GM12878 (cell line): ENCODE measurements at regions not wholly inside any gene's neighbourhood (a gene's known extent, or its start where the extent isn't known, plus 50 kb on each side); places are given as distances from the start of the nearest gene placed in this dataset.
"Not testable (repeated sequence)": the region's sequence is repeated elsewhere in the genome, so short reads cannot be mapped to it uniquely, and the experiment has no call there.

ENCODE experiments used
- ATAC-seq: fragments of 200-7000 bp; cut with Tn5 transposase; 3 replicates; pipeline ENCODE4 v1.9.1; 2020; ENCODE audit warnings: mild to moderate bottlenecking, moderate library complexity
- BruUV-seq: library from RNA; stranded (reverse); fragments of 400-500 nt; replicated peaks from 2 replicates; lab custom pipeline; 2021; lab: Mats Ljungman, UMichigan
- CTCF ChIA-PET: fragments of 300-600 bp; sonication (Branson Sonifier 250); formaldehyde crosslinking; extraction: SDS; loops from one replicate; lab custom pipeline; 2021; ENCODE audit warnings: inconsistent platforms; lab: Yijun Ruan, JAX
- POLR2A ChIA-PET: fragments of 350-600 bp; formaldehyde crosslinking; extraction: SDS; loops from one replicate; lab custom pipeline; 2021; ENCODE audit warnings: inconsistent platforms; lab: Charles Lee
- RAD21 ChIA-PET: fragments of 300-600 bp; sonication (Branson Sonifier 250); formaldehyde crosslinking; loops from one replicate; lab custom pipeline; 2023; ENCODE audit warnings: antibody characterized with exemption; ENCODE audit not compliant: unreplicated experiment; lab: Charles Lee
- SMC1A ChIA-PET: fragments of 300-600 bp; sonication (Branson Sonifier 250); formaldehyde crosslinking; loops from one replicate; lab custom pipeline; 2023; ENCODE audit not compliant: unreplicated experiment, uncharacterized antibody; lab: Charles Lee
- DNase-seq: peaks from one replicate; pipeline ENCODE4 v3.0.0-alpha.2; 2011; ENCODE audit warnings: low read depth, low spot score
- FAIRE-seq: peaks from 3 replicates; lab custom pipeline; 2011; peaks lifted over from hg19 to GRCh38; lab: Jason Lieb, UNC
- H2AFZ ChIP-seq: 2 replicates; pipeline ENCODE4 v1.6.0; 2011; ENCODE audit warnings: low read depth, low read length, control low read depth; ENCODE audit not compliant: control insufficient read depth
- H3K27ac ChIP-seq: 2 replicates; pipeline ENCODE4 v1.5.1; 2011; ENCODE audit warnings: control low read depth; ENCODE audit not compliant: control insufficient read depth, insufficient read depth
- H3K27me3 ChIP-seq, 2 experiments: replicated peaks in 1 of 2; 2 replicates each; pipeline versions ENCODE4 v1.6.0 to v1.6.1; 2011; ENCODE audit warnings: low read length in 1 of 2; ENCODE audit not compliant: control insufficient read depth in 2 of 2, insufficient read depth in 2 of 2
- H3K36me3 ChIP-seq, 2 experiments: 2 replicates each; pipeline ENCODE4 v1.5.1; 2011; ENCODE audit warnings: low read length in 1 of 2; ENCODE audit not compliant: control insufficient read depth in 2 of 2, insufficient read depth in 2 of 2
- H3K4me1 ChIP-seq: 2 replicates; pipeline ENCODE4 v1.6.1; 2011; ENCODE audit warnings: mild to moderate bottlenecking, low read length, moderate library complexity, mixed read lengths; ENCODE audit not compliant: control insufficient read depth, insufficient read depth
- H3K4me2 ChIP-seq: 2 replicates; pipeline ENCODE4 v1.6.0; 2011; ENCODE audit warnings: control low read depth; ENCODE audit not compliant: control insufficient read depth, insufficient read depth
- H3K4me3 ChIP-seq: fragments of 200-600 bp; sonication (generic); 2 replicates; pipeline ENCODE4 v1.5.1; 2016
- H3K79me2 ChIP-seq: 2 replicates; pipeline ENCODE4 v1.6.0; 2011; ENCODE audit warnings: low read length; ENCODE audit not compliant: control insufficient read depth, insufficient read depth
- H3K9ac ChIP-seq: 2 replicates; pipeline ENCODE4 v1.8.0; 2011; ENCODE audit warnings: low read length, control low read depth, mixed read lengths; ENCODE audit not compliant: control insufficient read depth, insufficient read depth
- H3K9me3 ChIP-seq: replicated peaks from 3 replicates; pipeline ENCODE4 v1.5.1; 2011; ENCODE audit warnings: mild to moderate bottlenecking, low read length; ENCODE audit not compliant: control insufficient read depth, insufficient read depth
- H4K20me1 ChIP-seq: 2 replicates; pipeline ENCODE4 v1.6.0; 2011; ENCODE audit not compliant: control insufficient read depth, insufficient read depth
- BCL11A ChIP-seq: IDR thresholded peaks from 2 replicates; pipeline ENCODE4 v1.6.1; 2011; ENCODE audit warnings: low read depth, low read length
- CBX3 ChIP-seq: fragments of 200-600 bp; sonication (generic); IDR thresholded peaks from 2 replicates; pipeline ENCODE4 v1.6.1; 2016; ENCODE audit warnings: low read depth, borderline replicate concordance
- FOS ChIP-seq: IDR thresholded peaks from 3 replicates; pipeline ENCODE4 v1.6.1; 2011; ENCODE audit warnings: borderline replicate concordance; ENCODE audit not compliant: insufficient read length; ENCODE audit errors: extremely low read depth
- NBN ChIP-seq: fragments of 450-650 bp; IDR thresholded peaks from 2 replicates; pipeline ENCODE4 v1.6.1; 2016
- NR2F1 ChIP-seq: fragments of 450-650 bp; conservative IDR thresholded peaks from 2 replicates; pipeline ENCODE4 v1.6.1; 2017; ENCODE audit warnings: mild to moderate bottlenecking
- TARDBP ChIP-seq: IDR thresholded peaks from 2 replicates; pipeline ENCODE4 v1.6.1; 2016; ENCODE audit warnings: borderline replicate concordance
- WGBS: methylation state at CpG from one replicate; pipeline ENCODE4 v1.1.6; 2016; ENCODE audit warnings: low lambda C conversion rate; ENCODE audit not compliant: insufficient replicate concordance, insufficient coverage; ENCODE audit errors: missing lambda C conversion rate; 5-methylcytosine and 5-hydroxymethylcytosine counted together
- in situ Hi-C: fragments of 300-500 bp; cut with MboI; formaldehyde crosslinking; loops from 9 replicates; pipeline ENCODE4 v1.14.3; 2018; ENCODE audit warnings: mixed read lengths
- intact Hi-C: fragments of 100-400 bp; cut with micrococcal nuclease; formaldehyde crosslinking; loops from one replicate; pipeline ENCODE4 v1.14.2; 2022; ENCODE audit not compliant: unreplicated experiment
- TF ChIP-seq, protein P1 (sequence below): fragments of 450-650 bp; formaldehyde crosslinking; IDR thresholded peaks from 2 replicates; pipeline ENCODE4 v1.5.0; 2022; ENCODE audit warnings: mild to moderate bottlenecking, missing genetic modification characterization

DNA sequence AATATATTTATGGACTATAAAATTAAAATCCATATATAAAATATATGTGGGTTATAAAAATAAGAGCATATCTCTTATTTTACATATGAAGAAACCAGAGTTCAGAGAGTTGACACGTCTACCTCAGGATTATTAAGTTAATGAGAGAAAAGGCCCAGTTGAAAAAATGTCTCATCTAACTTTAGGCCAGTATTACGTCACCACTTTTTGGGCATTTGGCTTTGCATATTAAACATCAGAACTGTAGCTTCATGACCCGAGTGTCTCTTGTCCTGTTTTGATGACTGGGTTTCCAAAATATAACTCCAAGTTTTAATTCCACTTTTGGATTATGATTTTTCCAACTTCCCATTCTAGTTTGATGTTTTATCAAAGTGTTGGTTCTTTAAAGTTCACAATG lies 1026.1 kb downstream of the SLC6A15 start:
- Histone ChIP-seq H3K9me3 (no peaks in the 10 kb centered on the region), H3K27ac (no peak overlapping the region), H3K4me2 (no peak overlapping the region), H3K27me3 (no peaks in the 10 kb centered on the region), H3K36me3 (no peaks in the 10 kb centered on the region), H2AFZ (no peak overlapping the region), H3K4me3 (no peak overlapping the region), H4K20me1 (no peaks in the 10 kb centered on the region), H3K79me2 (no peaks in the 10 kb centered on the region), H3K9ac (no peak overlapping the region), H3K4me1 (no peaks in the 10 kb centered on the region)
- WGBS, result 4% methylated on average over 3 of the region's 3 CpGs
- intact Hi-C loops, result no loop called here
- SMC1A ChIA-PET, result no interaction called here
- CTCF ChIA-PET, result no interaction called here
- in situ Hi-C loops, result no loop called here
- DNase-seq (no peak), FAIRE-seq (no peak), ATAC-seq (no peak)
- POLR2A ChIA-PET, result no interaction called here
- no TSS peak for BruUV-seq
- RAD21 ChIA-PET, result no interaction called here
- no peak for TF ChIP-seq BCL11A
- TF ChIP-seq TARDBP, result no peak
- no peak for TF ChIP-seq NBN
- TF ChIP-seq, protein P1, sequence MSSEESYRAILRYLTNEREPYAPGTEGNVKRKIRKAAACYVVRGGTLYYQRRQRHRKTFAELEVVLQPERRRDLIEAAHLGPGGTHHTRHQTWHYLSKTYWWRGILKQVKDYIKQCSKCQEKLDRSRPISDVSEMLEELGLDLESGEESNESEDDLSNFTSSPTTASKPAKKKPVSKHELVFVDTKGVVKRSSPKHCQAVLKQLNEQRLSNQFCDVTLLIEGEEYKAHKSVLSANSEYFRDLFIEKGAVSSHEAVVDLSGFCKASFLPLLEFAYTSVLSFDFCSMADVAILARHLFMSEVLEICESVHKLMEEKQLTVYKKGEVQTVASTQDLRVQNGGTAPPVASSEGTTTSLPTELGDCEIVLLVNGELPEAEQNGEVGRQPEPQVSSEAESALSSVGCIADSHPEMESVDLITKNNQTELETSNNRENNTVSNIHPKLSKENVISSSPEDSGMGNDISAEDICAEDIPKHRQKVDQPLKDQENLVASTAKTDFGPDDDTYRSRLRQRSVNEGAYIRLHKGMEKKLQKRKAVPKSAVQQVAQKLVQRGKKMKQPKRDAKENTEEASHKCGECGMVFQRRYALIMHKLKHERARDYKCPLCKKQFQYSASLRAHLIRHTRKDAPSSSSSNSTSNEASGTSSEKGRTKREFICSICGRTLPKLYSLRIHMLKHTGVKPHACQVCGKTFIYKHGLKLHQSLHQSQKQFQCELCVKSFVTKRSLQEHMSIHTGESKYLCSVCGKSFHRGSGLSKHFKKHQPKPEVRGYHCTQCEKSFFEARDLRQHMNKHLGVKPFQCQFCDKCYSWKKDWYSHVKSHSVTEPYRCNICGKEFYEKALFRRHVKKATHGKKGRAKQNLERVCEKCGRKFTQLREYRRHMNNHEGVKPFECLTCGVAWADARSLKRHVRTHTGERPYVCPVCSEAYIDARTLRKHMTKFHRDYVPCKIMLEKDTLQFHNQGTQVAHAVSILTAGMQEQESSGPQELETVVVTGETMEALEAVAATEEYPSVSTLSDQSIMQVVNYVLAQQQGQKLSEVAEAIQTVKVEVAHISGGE (CRISPR knock-in tag), result no peak
- TF ChIP-seq NR2F1, result no peak
- no peak for TF ChIP-seq FOS
- no peak for TF ChIP-seq CBX3

DNA sequence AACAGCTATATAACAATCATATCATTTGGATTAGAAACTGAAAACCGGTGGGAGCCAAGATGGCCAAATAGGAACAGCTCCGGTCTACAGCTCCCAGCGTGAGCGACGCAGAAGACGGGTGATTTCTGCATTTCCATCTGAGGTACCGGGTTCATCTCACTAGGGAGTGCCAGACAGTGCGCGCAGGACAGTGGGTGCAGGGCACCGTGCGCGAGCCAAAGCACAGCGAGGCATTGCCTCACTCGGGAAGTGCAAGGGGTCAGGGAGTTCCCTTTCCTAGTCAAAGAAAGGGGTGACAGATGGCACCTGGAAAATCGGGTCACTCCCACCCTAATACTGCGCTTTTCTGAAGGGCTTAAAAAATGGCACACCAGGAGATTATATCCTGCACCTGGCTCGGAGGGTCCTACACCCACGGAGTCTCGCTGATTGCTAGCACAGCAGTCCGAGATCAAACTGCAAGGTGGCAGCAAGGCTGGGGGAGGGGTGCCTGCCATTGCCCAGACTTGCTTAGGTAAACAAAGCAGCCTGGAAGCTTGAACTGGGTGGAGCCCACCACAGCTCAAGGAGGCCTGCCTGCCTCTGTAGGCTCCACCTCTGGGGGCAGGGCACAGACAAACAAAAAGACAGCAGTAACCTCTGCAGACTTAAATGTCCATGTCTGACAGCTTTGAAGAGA lies 1041.5 kb downstream of the SLC6A15 start:
- H3K79me2 ChIP-seq, H3K4me1 ChIP-seq, H3K9ac ChIP-seq, FAIRE-seq, POLR2A ChIA-PET, H4K20me1 ChIP-seq, H3K4me3 ChIP-seq, H3K27me3 ChIP-seq, H3K36me3 ChIP-seq, intact Hi-C loops, H3K4me2 ChIP-seq, RAD21 ChIA-PET, H3K9me3 ChIP-seq, BruUV-seq, H3K27ac ChIP-seq, ATAC-seq, DNase-seq, SMC1A ChIA-PET, H2AFZ ChIP-seq, in situ Hi-C loops: not testable (repeated sequence)
- CTCF ChIA-PET, result interaction anchor here (1.5 kb wide), 1 partner anchor 44 kb away, joined by 3 read pairs; no protein-coding TSS in a partner anchor
- 82% methylated on average over 16 of the region's 20 CpGs for WGBS
